Transverse colon (tissue), 4 donors: ENCODE measurements at regions not wholly inside any gene's neighbourhood (a gene's known extent, or its start where the extent isn't known, plus 50 kb on each side); places are given as distances from the start of the nearest gene placed in this dataset.

ENCODE experiments used
- CTCF ChIP-seq, 5 experiments: fragments of 200-600 bp in 3 of 5; fragments of 450-650 bp in 2 of 5; sonication (generic) in 3 of 5; IDR thresholded peaks; 1 replicate in 2 of 5; 2 replicates in 3 of 5; pipeline ENCODE4 v1.5.1; 2016 to 2017; ENCODE audit warnings: antibody characterized with exemption in 5 of 5, inconsistent platforms in 3 of 5, mild to moderate bottlenecking in 2 of 5, moderate library complexity in 1 of 5
- POLR2AphosphoS5 ChIP-seq, 3 donors: sonication (generic); formaldehyde crosslinking; IDR thresholded peaks; one replicate each; pipeline ENCODE4 v1.6.1; 2016; ENCODE audit warnings: antibody characterized with exemption in 3 of 3

- TF ChIP-seq CTCF (IDR thresholded peaks at IDR 0.05), result no peak
- no peak for TF ChIP-seq POLR2AphosphoS5 (IDR thresholded peaks at IDR 0.05)
These were observed 376.7 kb downstream of the LIG4 start for GRCh38 chr13:107838588-107839161.
